ENCODE measurements at regions not wholly inside any gene's neighbourhood (a gene's known extent, or its start where the extent isn't known, plus 50 kb on each side); places are given as distances from the start of the nearest gene placed in this dataset.

DNA sequence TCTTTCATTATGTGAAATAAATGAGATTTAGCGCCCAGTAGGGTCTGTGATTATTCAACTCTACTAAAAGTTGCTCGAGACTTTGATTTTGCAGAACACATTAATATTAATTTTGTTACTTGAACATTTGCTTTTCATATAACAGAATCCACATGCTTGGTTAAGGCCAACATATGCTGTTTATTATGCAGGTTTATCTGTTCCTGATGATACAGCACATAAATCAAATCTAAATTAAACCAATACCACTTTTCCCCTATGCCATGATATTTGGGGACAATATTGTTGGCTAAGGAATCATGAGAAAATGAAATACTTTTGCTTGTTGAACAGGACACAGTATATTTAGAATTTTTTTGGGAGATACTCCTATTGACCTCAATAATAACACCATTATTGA, 291.1 kb downstream of the USP25 start:
- DNase-seq, result no peak

DNA sequence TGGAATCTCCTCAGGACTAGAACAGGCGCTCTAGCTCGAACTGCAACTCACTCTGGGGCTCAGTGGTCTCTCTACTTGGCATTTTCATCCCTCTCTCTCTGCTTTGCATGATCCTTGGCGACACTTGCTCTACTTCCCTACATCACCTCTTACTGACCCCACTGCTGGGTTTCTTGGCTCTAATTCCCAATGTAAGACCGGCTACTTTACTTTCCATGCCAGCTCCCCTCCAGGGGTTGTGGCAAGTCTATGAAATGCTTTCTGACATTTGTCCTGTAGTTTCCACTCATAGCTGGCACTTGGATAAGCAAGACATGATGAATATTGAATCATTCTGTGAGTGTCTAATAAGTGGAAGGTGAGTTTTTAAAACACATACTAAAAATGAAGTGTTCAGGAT, 292.3 kb downstream of the USP25 start:
- no peak for DNase-seq

DNA sequence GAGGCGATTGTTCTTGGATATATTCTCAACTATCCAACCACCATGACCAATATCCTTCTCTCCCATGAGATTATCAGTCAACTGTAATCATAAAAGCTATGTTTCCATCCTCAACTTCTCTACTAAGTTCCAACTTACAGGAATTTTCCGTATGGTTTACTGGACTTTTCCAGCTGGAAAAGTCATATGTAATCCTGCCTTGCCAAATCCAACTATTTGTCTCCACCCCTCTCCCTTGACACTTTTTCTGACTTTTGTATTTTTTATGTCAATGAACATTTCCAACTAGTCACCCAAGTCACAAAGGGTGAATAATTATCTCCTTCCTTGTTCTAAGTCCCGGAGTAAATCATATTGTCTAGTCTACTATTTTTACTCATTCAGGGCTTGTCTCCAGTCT, 293.1 kb downstream of the USP25 start:
- DNase-seq, result no peak

DNA sequence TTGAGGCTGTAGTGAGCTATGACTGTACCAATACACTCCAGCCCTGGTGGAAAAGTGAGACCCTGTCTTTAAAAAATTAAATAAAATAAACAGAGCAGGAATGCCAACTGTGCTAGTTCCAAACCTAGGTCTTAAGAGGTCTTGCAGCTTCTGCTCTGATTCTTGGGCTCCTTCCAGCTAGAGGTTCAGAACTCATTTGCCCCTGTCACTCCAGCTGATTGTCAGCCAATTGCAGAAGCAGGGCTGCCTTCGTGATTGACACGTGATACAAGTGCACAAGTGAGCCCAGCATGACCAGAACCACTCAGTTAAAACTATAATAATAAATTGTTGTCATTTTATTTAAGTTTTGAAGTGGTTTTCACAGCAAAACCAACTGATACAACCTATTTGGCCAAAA, 298.4 kb downstream of the USP25 start:
- DNase-seq, result no peak

DNA sequence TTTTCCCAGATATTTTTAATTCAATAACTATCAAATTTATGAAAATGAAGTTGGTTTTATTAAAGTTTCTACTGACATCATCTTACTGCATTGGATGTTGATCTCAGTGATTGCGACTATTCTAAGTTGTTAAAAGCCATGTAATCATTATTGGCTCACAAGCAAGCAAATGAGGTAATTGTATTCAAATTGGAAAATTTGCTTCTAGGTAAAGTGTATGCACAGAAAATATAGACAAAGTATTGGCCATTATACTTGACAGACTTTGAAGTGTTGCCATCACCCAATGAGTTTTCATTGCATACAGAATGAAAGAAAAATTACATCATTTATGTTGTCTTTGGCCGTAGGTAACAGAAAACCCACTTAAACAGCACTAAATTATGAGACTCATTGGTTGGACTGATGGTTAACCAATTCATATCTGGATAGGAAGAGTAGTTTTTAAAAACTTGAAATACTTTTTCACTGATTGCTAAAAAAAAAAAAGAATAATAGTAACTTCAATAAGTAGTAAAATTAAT, 299.2 kb downstream of the USP25 start:
- no peak for DNase-seq

DNA sequence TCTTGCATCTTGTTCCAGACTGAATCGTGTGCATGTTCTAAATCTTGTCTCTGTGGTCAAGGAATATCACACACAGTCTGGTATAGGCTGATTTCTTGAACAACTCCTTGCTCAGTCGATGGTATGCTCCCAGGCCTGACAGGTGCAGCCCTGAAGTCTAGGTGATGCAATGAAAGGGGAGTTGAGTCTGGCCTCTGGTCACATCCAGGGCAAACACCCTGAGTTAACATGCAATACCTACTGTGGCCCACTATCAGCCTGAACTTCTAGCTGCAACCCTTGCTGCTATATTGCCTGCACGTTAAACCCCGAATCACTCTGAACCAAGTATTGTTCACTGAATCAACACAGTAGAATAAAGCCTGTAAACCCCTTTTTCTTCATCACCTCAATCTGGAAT, 303.4 kb downstream of the USP25 start:
- DNase-seq, result no peak

DNA sequence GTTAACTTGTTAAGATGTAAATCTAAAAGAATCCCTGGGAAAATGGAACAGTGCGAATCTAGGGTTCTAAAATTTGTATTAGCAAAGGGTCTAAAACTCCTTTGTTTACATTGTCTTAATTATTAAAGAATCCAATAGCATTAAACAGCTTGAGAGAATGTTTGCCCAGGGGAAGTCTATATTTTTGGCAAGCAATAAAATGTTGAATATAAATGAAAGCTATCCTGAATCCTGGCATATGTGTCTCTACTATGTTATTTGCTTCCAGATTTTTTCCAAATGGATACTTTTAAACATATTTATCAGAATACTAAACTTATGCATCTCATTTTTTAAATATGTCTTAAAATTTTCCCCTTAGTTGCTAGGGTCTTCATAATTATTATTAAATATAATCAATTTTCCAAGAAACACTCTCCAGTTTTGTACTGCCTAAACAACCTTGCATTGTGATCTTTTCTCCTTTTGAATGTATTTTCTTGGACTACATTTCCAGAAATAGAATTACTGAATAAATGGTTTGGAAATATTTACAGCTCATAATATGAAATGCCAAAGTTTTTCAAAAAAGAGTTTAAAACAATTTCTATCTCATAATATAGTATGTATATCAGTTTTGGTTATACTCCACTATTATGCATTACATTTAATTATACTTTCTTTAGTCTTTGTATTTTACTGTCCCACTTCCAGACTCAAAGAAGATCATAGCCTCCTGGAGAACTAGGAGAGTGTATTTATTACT, 304.8 kb downstream of the USP25 start:
- no peak for DNase-seq

DNA sequence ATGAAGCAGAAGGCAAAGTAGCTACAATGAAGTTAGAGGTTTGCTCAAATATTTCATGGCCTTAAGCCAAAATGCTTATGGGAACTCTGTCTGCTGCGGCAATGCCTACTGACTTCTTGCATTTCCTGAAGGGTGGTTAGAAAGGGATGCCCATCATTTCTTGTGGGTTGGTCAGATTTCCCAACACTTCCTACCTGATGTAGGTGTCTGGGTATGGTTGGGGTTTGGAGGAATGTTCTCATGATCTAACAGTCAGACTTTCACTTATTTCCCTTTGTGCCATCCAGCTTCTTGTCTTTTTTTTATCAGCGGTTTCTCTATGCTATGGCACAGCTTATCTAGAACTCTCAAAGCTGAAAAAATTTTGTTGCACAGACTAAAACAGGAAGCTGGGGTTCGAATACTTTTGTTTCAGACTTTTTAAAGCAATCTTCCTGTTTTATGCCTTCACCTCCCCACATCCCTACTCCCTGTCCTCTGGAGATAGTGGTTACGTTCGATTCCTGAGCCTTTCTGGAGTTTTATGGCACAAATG, 307.7 kb downstream of the USP25 start:
- DNase-seq, result no peak

DNA sequence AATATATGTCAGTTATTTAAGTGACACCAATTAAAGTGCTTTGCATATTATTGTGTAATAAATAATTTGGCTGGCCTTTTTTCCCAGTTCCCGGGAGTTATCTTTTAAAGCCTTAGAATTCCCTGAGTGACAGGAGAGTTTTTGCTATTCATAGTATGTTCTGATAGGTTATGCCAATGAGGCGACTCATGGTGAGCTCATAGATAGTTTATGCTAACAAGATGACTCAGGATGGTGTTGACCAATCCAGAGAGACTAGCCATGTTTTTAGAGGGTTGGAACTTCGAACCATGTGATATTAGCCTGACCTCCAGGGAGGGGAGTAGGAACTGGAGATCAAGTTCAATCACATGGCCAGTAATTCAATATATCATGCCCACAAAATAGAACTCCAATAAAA, 310.8 kb downstream of the USP25 start:
- no peak for DNase-seq

DNA sequence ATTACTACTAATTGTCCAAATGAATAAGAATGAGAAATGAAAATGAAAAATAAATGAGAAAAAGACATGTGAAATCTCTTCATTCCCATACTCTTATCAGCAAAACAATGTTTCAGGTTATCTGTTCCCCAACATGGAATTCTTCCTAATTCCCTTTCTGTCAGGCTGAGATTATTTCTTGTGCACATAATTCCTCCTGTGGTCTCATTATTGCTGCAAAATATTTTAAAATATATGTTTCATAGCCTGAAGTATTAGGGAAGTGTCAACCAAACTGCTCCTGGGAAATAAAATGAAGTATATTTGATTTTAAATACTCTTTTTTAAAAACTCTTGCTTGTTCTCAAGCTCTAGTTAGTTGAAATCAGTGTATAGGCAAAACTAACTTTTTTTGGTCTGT, 314.9 kb downstream of the USP25 start:
- DNase-seq, result no peak

DNA sequence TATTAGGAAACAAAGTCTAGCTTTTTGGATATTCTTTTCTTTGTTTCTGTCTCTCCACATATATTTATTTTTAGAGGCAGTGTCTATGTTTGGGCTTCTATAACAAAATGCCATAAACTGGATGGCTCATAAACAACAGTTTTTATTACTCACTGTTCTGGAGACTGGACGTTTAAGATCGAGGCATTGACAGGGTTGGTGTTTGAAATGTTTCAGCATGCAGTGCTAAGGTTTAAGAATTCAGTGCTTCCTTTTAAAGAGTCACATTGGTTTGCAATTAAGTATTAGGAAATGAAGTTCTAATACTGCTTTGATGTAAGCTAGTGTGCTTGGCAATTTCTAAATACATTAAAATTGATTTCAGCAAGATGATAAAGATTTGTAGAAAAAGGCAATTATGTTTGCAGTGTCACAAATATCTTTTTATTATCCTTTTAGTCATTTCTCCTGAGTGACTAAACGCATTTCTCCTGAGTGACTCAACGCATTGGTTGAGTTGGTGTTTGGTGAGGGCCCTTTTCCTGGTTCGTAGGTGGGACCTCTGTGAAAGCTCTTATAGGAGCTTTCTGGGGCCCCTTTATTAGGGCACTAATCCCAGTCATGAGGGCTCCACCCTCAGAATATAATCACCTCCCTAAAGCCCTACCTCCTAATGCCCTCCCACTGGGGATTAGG, 317.0 kb downstream of the USP25 start:
- no peak for DNase-seq

DNA sequence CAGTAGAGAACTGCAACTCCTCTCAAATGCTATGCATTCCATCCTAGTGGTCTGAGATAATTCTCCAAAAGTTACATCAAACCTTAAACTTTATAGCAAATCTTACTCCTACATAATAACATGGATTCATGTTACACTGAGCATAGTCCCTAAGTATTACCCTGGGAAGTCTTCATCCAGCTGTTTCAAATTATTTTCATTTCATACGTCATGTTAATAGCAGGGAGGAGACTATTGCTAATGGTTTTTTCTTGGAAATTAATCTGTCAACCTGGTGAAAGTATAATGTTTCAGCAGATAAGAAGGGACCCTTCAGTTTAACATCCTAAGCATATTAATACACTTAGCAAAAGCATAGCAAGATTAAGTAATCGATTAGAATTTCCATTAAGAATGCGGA, 318.1 kb downstream of the USP25 start:
- no peak for DNase-seq

DNA sequence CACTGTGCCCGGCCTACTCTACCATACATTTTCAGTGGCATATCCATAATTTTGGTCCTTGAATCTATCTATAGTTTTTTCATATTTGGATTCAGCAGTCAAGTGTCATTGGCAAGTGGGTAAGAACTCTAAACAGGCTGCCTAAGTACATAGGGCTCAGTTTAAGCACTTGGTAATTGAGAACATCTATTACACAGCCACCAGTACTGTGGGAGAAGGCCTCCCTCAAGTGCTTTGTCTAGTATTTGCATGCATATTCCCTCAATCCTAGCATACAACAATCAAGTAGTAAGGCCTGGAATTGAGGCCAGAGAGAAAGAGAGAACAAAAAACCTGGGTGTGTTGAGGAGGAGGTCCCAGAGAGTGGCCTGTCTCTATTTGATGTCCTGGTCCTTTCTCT, 325.2 kb downstream of the USP25 start:
- DNase-seq, result no peak

DNA sequence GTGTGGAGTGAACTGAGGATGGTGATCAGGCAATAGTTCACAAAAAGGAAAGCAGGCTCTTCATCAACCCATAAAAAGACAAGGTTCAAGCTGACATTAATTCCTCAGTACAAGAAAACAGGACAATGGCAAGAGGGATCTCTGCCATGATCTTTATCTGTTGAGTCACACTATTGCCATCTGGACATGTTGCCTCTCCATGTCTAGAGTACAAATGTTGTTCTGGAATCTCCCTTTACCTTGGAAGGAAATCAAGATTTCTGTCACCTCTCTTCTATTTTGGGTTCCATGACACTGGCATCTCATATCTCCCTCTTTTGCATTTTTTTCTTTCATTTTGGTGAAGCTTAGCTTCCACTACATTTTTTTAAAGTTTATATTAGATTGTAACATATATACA, 329.1 kb downstream of the USP25 start:
- DNase-seq, result no peak

DNA sequence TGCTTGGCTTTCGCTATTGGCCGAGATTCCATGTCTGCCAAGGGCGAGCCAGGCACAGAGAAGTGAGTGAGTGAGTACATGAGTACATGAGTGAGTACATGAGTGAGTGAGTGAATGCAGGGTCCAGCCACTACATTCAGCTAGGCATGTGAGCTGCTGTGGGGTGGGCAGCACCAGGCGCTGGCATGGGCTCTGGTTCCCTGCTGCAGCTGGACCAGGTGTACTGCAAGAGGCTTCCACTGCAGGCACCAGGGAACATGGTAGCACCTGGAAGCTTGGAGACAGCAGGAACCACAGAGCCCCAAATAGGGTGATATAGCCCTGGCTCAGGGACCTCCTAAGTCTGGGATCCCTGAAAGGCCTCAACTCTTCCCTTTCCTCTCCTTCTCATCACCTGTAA, 330.2 kb downstream of the USP25 start:
- no peak for DNase-seq

DNA sequence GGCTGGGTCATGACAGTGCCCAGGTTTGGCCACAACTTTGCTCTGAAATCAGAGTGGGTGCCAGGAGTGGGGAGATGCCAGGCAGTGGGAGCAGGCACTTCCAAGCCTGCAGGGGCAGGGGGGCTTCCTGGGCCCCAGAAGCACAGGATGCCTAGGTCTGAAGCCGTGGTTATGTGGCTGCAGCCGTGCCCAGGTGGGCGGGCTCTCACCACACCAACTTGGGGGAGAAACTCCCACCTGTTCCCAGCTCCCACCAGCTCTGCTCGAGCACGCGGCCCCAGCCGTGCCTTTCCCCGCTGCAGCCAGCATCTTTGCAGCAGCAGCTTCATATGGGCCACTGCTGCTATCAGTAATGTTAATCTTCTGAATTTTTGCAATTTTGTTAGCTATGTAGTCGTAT, 331.4 kb downstream of the USP25 start:
- no peak for DNase-seq

DNA sequence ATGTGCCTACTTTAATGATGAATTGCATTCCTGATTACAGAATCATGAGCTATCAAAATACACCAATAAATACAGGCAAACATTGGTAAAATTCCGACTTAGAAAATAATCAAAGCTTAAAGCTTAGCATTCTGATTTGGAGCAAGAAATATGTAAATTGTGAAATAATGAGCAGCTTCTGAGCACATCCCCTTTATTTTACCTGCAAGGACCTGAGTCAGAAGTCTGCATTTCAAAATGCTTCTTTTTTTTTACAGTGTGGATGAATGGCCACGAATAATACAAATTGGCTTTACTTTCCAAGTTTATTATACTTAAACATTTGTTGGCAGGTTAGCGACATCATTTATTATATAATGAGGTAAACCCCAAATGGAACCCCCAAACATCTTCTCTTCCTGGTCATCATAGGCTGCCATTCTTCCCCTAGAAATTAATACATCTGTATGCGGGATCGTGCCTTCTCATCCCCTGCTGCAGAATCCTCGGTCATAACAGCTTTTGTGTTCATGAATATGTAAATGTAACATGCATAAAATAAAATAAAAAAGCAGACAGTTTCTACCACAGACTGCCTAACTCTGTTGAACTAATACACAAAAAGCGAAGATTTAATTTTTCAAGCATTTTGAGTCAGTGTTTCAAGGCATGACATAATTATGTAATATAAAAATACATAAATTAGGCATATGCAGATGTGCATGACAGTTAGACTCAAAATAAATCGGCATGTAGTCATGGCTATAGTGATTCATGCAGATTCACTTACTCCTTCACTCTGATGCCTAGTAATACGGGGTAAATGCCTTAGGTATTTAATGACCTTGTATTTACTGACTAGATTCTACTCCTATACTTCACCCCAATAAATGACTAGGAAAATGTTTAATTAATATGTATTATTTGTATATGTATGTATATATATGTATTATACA, 339.7 kb downstream of the USP25 start:
- DNase-seq, result no peak

DNA sequence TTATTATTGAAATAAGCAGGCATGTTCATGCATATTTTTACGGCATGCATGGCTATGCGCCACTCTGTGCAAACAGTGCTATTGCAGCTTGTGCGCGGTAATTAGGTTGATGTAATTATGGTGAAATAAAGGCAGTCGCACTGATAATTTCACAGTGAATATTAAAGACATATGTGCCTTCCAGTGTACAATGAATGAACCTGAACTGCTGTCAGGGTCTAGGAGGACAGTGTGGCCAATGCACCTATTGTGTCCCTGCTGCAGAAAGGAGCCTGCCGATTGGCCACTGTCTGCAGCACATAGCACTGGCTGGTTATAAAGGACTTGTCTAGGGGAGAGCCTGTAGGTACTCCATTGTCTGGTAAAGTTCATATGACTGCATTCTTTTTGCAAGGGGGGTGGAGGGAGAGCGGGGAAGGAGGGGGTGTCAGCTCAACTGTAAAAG, 340.4 kb downstream of the USP25 start:
- peak; percentile 66 for DNase-seq

DNA sequence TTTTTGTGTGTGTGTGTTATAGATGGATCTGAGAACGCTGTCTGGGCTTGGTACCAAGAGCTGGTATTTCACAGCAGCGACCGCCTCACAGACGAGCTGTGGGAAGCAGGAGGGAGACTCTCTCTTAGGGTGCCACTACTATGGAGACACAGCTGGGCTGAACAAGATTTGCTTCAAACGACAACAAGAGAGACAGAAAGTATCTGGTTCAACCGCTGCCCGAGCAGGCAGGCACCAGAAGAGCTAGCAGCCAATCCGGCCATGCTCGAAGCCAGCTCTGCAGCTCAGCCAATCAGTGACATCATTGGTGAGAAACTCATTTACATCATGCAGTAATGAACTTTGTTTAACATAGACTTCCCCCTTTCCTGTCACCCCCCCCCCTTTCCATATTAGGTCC, 341.3 kb downstream of the USP25 start:
- DNase-seq, result peak; percentile 72

DNA sequence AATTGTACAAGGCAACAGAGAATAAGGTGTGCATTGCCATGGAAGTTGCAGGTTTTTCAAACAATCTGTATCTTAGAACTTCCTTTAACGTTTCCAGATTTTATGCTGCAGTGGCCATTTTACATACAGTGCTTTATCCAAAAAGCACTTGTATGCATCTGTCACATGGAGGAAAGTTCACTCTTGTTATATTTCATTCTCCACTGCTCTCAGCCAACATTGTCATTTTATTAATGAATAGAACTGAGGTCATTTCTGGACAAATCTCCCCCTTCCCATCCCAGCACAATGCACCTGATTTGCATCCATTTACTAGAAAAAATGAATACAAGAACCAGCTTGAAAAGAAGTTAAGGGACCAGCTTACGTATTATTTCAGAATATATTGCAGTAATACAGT, 342.0 kb downstream of the USP25 start:
- no peak for DNase-seq

DNA sequence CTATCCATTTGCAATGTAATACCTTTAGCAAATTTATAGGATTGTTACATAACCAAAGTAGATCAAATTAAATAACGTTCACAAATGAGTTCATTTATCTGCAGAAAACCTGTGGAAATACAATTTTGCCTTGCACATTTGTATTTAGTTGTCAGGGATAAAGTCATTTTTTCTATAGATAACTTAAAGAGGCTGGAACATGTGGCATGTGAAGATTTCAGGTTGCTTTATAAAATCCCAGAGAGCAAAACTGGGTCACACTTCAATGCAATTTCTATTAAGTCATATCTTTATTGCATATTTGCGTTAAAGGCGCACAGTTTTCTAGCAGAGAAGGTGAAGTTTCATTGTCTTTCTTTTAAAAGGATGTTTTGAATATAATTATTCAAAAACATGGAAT, 342.4 kb downstream of the USP25 start:
- DNase-seq, result no peak

DNA sequence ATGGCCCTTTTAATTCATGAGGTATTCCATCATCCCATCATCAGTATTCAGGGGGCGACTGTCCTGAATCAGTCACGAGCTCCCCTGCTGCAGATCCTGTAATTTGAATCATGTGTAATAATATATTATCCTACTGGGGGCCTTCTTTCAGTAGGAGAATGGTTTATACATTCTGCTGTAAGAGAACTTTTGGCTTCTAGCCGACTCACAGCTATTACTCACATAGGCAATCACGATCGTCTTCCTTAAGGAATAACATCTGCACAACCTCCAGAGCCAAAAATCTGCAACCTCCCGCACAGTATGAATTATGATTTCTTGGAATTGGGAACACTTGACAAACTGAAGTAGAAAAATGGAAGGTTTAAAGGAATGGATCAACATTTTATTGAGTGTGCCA, 343.0 kb downstream of the USP25 start:
- no peak for DNase-seq

DNA sequence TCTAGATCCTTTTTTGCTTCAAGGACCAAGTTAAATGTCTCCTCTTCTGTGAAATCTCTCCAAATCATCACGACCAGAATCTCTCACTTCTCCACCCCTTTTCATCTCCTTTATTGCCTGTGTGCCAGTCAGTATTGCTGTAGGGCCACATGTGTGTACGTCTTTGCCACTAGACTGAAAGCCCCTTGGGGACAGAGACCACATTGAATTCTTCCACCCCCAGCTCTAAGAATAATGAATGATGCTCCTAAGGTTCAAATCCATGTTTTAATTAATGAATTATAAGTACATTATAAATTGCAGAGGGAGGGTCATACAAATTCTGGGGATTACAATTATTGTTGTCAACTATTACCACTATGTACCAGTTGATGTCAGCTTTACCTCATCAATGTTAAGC, 343.8 kb downstream of the USP25 start:
- DNase-seq, result no peak

Data from NCI-H1105 treated with DMSO at 0.1 percent for 48 hours (cell line).